CD4-positive, alpha-beta T cell treated with Interferon gamma for 1 hour (primary cell): ENCODE measurements at regions not wholly inside any gene's neighbourhood (a gene's known extent, or its start where the extent isn't known, plus 50 kb on each side); places are given as distances from the start of the nearest gene placed in this dataset.
"Not testable (repeated sequence)": the region's sequence is repeated elsewhere in the genome, so short reads cannot be mapped to it uniquely, and the experiment has no call there.

ENCODE experiments used
- DNase-seq: peaks from one replicate; pipeline ENCODE4 v3.0.0-alpha.2; 2020

GRCh38 chr3:159482994-159483367 lies 505.7 kb upstream of the IL12A start:
- DNase-seq = no peak

GRCh38 chr3:159486580-159486979 lies 502.1 kb upstream of the IL12A start:
- no peak for DNase-seq

- no peak for DNase-seq
These were observed 501.3 kb upstream of the IL12A start for GRCh38 chr3:159487304-159487703.

GRCh38 chr3:159488602-159489001 lies 500.0 kb upstream of the IL12A start:
- DNase-seq = no peak

- no peak for DNase-seq
These were observed 491.3 kb upstream of the IL12A start for GRCh38 chr3:159497361-159497760.

GRCh38 chr3:159499031-159499793 lies 489.4 kb upstream of the IL12A start:
- no peak for DNase-seq

- no peak for DNase-seq
These were observed 487.6 kb upstream of the IL12A start for GRCh38 chr3:159501029-159501428.

- DNase-seq = no peak
These were observed 485.6 kb upstream of the IL12A start for GRCh38 chr3:159502986-159503385.

- not testable (repeated sequence) for DNase-seq
These were observed 477.6 kb upstream of the IL12A start for GRCh38 chr3:159510988-159511387.

GRCh38 chr3:159513444-159513843 lies 475.2 kb upstream of the IL12A start:
- no peak for DNase-seq

GRCh38 chr3:159513867-159514380 lies 474.7 kb upstream of the IL12A start:
- DNase-seq = no peak

GRCh38 chr3:159517105-159517504 lies 471.5 kb upstream of the IL12A start:
- DNase-seq = no peak

- no peak for DNase-seq
These were observed 468.0 kb upstream of the IL12A start for GRCh38 chr3:159520638-159521037.

- no peak for DNase-seq
These were observed 466.4 kb upstream of the IL12A start for GRCh38 chr3:159522276-159522675.

- DNase-seq = no peak
These were observed 460.3 kb upstream of the IL12A start for GRCh38 chr3:159528251-159528895.

GRCh38 chr3:159532577-159532976 lies 456.1 kb upstream of the IL12A start:
- no peak for DNase-seq

- DNase-seq = no peak
These were observed 454.1 kb upstream of the IL12A start for GRCh38 chr3:159534496-159534895.

- no peak for DNase-seq
These were observed 451.8 kb upstream of the IL12A start for GRCh38 chr3:159536876-159537275.

GRCh38 chr3:159538507-159538906 lies 450.1 kb upstream of the IL12A start:
- DNase-seq = no peak

GRCh38 chr3:159540882-159541495 lies 447.6 kb upstream of the IL12A start:
- DNase-seq = no peak

- no peak for DNase-seq
These were observed 439.8 kb upstream of the IL12A start for GRCh38 chr3:159548675-159549335.

GRCh38 chr3:159555205-159555604 lies 433.4 kb upstream of the IL12A start:
- no peak for DNase-seq

- DNase-seq = no peak
These were observed 428.9 kb upstream of the IL12A start for GRCh38 chr3:159559771-159560170.
